ENCODE measurements at regions not wholly inside any gene's neighbourhood (a gene's known extent, or its start where the extent isn't known, plus 50 kb on each side); places are given as distances from the start of the nearest gene placed in this dataset.
"Not testable (repeated sequence)": the region's sequence is repeated elsewhere in the genome, so short reads cannot be mapped to it uniquely, and the experiment has no call there.

- DNase-seq: no peak
Observed at GRCh38 chr1:2953688-2954285, 67.5 kb upstream of the ACTRT2 start.

DNA sequence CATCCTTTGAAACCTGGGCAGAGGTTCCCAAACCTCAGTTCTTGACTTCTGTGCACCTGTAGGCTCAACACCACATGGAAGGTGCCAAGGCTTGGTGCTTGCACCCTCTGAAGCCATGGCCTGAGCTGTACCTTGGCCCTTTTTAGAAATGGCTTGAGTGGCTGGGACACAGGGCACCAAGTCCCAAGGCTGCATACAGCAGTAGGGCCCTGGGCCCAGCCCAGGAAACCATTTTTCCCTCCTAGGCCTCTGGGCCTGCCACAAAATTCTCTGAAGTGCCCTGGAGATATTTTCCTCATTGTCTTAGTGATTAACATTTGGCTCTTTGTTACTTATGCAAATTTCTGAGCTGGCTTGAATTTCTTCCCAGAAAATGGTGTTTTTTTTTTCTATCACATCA lies 65.6 kb upstream of the ACTRT2 start:
- DNase-seq: no peak

GRCh38 chr1:2956576-2956975 lies 64.7 kb upstream of the ACTRT2 start:
- DNase-seq: no peak

GRCh38 chr1:2957329-2957728 lies 63.9 kb upstream of the ACTRT2 start:
- no peak for DNase-seq

GRCh38 chr1:2959881-2960280 lies 61.4 kb upstream of the ACTRT2 start:
- not testable (repeated sequence) for DNase-seq

GRCh38 chr1:2961081-2961480 lies 60.2 kb upstream of the ACTRT2 start:
- DNase-seq: no peak

GRCh38 chr1:2961661-2962060 lies 59.6 kb upstream of the ACTRT2 start:
- DNase-seq: no peak

DNA sequence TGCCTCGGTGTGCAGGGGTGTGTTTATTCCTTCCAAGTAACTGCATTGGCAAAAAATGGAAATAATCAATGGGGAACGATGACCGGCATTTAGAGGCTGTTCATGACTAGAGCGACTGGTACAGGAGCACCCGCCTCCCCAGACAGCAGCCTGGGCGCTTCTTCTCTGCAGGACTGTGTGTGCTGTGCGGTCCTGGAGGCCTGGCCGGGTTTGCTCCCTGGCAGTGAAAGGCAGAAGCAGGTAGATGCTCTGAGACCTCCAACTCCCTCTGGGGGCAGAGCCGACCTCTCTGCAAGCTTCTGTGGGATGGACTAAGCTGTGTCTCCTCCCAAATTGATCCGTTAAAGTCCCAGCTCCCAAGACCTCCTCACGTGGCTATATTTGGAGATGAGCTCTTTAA lies 59.2 kb upstream of the ACTRT2 start:
- DNase-seq: no peak

- DNase-seq: no peak
Observed at GRCh38 chr1:2962541-2962940, 58.7 kb upstream of the ACTRT2 start.

- no peak for DNase-seq
Observed at GRCh38 chr1:2962946-2963345, 58.3 kb upstream of the ACTRT2 start.

DNA sequence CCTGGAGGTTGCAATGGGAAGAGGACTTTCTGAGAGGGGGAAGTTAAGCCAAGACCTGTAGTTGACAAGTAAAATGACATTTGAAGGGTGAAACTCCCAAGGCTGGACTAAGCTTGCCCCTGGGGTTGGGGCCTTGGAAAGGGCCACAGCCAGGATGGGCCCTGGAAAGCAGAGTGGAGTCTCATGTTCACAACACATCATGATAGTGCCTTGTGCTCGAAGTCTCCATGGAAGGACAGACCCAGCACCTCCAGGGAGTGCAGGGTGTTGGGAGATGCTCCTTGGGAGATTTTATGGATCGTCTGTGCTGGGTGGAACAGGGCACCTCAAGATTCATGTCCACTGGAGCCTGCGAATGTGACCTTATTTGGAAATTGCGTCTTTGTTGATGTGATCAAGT lies 55.6 kb upstream of the ACTRT2 start:
- no peak for DNase-seq

GRCh38 chr1:2966449-2967328 lies 54.6 kb upstream of the ACTRT2 start:
- no peak for DNase-seq

GRCh38 chr1:2967329-2967725 lies 53.9 kb upstream of the ACTRT2 start:
- DNase-seq: no peak

DNA sequence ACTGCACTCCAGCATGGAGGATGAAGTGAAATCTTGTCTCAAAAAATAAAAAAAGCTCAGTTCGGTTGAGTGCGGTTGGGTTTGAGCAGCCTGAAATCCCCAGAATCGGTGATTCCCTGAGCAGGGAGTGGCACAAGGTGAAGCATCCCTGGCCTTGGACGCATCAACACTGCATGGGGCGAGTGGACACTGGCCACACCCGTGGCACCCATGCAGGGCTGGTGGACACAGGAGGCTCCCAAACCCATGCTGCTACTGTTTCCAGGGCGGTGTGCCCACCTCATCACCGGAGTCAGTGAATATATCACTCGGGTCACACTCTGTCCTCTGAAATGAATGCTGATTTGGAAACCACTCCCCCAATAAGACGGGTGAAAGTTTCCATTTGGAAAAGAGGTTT lies 53.4 kb upstream of the ACTRT2 start:
- no peak for DNase-seq

GRCh38 chr1:2968471-2968881 lies 52.8 kb upstream of the ACTRT2 start:
- DNase-seq: no peak

DNA sequence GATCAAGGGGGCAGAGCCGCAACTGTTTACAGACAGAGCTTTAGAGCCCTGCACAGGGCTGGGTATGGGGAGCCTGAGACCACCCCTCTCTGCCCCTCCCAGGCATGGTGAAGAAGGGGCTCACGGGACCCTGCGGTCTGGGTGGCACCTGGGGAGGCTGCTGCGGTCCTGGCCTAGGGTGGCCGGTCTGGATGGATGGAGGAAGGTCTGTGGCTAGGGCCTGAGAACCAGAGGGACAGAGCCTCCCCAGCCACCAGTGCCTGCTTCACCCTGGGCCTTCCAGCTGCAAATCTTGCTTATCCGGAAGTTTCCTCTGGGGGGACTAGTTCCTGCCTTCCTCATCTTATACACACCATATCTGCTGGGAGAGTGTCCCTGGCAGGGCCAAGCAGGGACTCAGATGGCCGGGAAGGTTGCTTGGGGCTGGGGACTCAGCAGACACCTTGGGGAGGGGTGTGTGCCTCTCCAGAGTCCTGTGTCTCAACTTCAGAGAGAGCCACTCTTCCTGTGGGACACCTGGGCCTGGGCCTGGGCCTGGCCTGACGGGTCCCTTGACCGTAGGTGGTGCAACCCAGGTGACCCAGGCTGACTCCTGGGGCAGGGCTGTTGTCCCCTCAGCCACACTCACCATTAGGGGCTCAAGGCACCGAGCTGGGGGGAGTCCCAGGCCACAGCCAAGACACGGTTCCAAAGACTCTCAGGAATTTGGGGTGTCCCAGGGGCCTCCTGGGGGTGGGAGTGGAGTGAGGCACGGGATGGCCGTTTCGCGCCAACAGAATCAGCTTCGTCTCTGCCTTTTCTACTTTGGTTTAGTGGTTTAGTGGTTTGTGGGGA lies 52.0 kb upstream of the ACTRT2 start:
- no peak for DNase-seq

DNA sequence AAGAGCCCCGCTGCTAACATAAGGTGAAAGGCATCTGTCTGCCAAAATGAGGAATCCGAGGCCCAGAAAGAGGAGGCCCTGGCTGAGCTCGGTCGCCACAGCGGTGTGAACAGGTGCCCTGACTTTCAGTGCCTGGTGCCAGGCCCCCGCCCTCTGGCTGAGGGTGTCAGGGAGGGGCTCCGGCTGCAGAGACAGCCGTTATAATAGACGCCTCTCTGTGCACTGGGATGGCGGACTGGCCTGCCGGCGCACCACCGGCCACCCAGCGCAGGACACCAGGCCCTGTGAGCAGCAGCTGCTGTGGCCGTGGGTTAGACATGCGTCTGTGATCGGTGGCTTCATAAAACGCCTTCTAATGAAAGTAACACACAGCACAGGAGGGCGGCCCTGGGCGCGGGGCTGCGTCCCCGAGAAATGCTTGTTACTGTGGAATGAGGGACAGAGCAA lies 51.4 kb upstream of the ACTRT2 start:
- DNase-seq: no peak

DNA sequence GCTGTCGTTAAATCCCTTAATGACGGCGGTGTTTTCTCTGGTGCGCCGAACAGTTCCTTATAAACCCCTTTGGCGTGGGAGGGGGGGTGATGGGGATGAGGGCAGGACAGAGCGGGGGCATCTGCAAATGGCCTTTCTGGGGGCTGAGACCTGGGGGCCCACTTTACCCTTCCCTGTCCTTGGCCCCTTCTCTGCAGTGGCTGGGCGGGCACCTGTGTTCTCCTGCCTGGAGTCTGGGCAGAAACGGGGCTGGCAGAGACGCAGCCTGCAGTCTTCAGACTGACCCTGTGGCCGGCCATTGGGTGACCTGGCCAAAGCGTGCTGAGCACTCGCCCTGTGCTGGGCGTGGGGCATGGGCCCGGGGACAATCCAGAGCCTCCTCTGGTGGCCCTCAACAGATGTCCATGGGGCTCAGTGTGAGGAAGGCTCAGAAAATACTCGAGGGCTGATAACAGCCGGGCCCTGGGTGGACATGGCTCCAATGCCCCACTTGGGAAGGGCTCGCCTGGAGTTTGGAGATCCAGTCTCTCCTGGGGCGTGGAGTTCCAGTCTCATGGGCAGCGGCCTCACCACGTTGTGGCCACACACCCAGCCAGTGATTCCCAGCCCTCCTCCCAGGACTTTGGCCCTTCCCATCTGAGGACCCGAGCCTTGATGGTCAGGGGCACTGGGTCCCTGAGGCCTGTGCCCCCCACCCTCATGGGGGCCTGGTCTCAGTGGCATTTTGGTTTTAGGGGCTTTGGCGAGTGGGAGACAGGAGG lies 50.8 kb upstream of the ACTRT2 start:
- DNase-seq: no peak

DNA sequence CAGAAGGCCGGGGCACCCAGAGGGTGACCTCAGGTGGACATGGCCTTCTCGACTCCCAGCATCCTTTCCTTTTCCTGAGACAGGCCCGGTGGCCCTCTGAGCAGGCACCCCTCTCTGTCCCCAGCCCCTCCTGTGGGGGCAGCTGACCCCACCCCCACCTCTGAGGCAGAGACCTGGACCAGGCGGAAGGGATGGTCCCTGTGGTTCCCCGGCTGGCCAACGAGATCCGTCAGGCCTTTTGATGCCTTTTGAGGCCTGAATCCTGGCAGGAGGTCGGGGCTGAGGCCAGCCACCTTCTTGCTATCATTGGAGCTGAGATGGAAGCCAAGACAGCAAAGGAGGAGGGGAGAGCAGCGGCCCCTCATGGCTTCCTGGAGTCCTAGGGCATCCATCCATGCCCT lies 50.2 kb upstream of the ACTRT2 start:
- DNase-seq: no peak

Measured in activated naive CD4-positive, alpha-beta T cell treated with anti-CD3 and anti-CD28 coated beads, Interleukin-2, amount 50 U/mL, for 16 hours (primary cell).